GM10266 (cell line): ENCODE measurements at regions not wholly inside any gene's neighbourhood (a gene's known extent, or its start where the extent isn't known, plus 50 kb on each side); places are given as distances from the start of the nearest gene placed in this dataset.

Source experiments
- DNase-seq: peaks from one replicate; pipeline ENCODE4 v3.0.0; 2012; ENCODE audit errors: extremely low spot score
- CTCF ChIP-seq: IDR thresholded peaks from 2 replicates; pipeline ENCODE4 v1.5.1; 2012; ENCODE audit warnings: mild to moderate bottlenecking, low read depth; ENCODE audit not compliant: control insufficient read depth, insufficient read depth; ENCODE audit errors: missing control alignments

- DNase-seq = no peak
- no peak for TF ChIP-seq CTCF
Observed at GRCh38 chr15:68488966-68489365, 57.0 kb upstream of the ITGA11 start.

GRCh38 chr15:68489421-68489820 lies 57.5 kb upstream of the ITGA11 start:
- DNase-seq = no peak
- no peak for TF ChIP-seq CTCF

GRCh38 chr15:68491415-68492106 lies 59.6 kb upstream of the ITGA11 start:
- no peak for DNase-seq
- TF ChIP-seq CTCF = no peak

- DNase-seq = no peak
- TF ChIP-seq CTCF = no peak
Observed at GRCh38 chr15:68492855-68493254, 60.9 kb upstream of the ITGA11 start.

- no peak for TF ChIP-seq CTCF
- no peak for DNase-seq
Observed at GRCh38 chr15:68493629-68494028, 61.7 kb upstream of the ITGA11 start.

- TF ChIP-seq CTCF = no peak
- no peak for DNase-seq
Observed at GRCh38 chr15:68494573-68495110, 62.7 kb upstream of the ITGA11 start.

GRCh38 chr15:68495221-68495950 lies 63.4 kb upstream of the ITGA11 start:
- no peak for DNase-seq
- TF ChIP-seq CTCF = no peak
